SK-N-MC (cell line): ENCODE measurements at regions not wholly inside any gene's neighbourhood (a gene's known extent, or its start where the extent isn't known, plus 50 kb on each side); places are given as distances from the start of the nearest gene placed in this dataset.

Experiments used
- EZH2 ChIP-seq: fragments of 200-600 bp; sonication (generic); IDR thresholded peaks from one replicate; pipeline ENCODE4 v1.6.1; 2017; ENCODE audit warnings: antibody characterized with exemption
- POLR2AphosphoS5 ChIP-seq: IDR thresholded peaks from 2 replicates; pipeline ENCODE4 v1.6.1; 2012; ENCODE audit warnings: mild to moderate bottlenecking, low read depth, low read length, borderline replicate concordance

GRCh38 chr12:132422381-132423043, 67.4 kb upstream of the FBRSL1 start:
- TF ChIP-seq POLR2AphosphoS5 (no peak), EZH2 (no peak)
